Erythroblast (primary cell): ENCODE measurements at regions not wholly inside any gene's neighbourhood (a gene's known extent, or its start where the extent isn't known, plus 50 kb on each side); places are given as distances from the start of the nearest gene placed in this dataset.

Experiments
- GATA1 ChIP-seq: IDR thresholded peaks from 2 replicates; pipeline ENCODE4 v1.6.1; 2011; ENCODE audit warnings: low read depth, mild to moderate bottlenecking, control low read depth, low read length, moderate library complexity
- POLR2A ChIP-seq: IDR thresholded peaks from 2 replicates; pipeline ENCODE4 v1.6.1; 2011; ENCODE audit warnings: mild to moderate bottlenecking, low read length

- no peak for TF ChIP-seq POLR2A
- no peak for TF ChIP-seq GATA1
These were observed 638.6 kb upstream of the ID2 start for GRCh38 chr2:8043295-8043694.
